ENCODE measurements at regions not wholly inside any gene's neighbourhood (a gene's known extent, or its start where the extent isn't known, plus 50 kb on each side); places are given as distances from the start of the nearest gene placed in this dataset.

GRCh38 chr4:161303551-161303950 is 860.2 kb downstream of the FSTL5 start:
- no peak for DNase-seq
- Histone ChIP-seq H3K9me3 (no peaks in the 10 kb centered on the region), H3K27me3 (no peaks in the 10 kb centered on the region), H3K36me3 (no peaks in the 10 kb centered on the region), H3K4me3 (replicated peaks in 1 of 3) (no peak overlapping the region), H3K27ac (no peak overlapping the region), H3K4me1 (no peaks in the 10 kb centered on the region)
- 66 to 83% methylated on average over 2 of the region's 2 CpGs for WGBS, 2 donors
- intact Hi-C loops (cut with DNase I): no loop called here
- TF ChIP-seq POLR2A (IDR thresholded peaks at IDR 0.05): no peak
- TF ChIP-seq CTCF (IDR thresholded peaks at IDR 0.05): no peak

GRCh38 chr4:161291222-161291621 is 872.6 kb downstream of the FSTL5 start:
- DNase-seq: no peak
- WGBS, 2 donors: 56 to 94% methylated on average over 5 of the region's 5 CpGs
- intact Hi-C loops (cut with DNase I): no loop called here
- Histone ChIP-seq H3K27me3 (no peaks in the 10 kb centered on the region), H3K4me3 (replicated peaks in 1 of 3) (no peak overlapping the region), H3K9me3 (no peaks in the 10 kb centered on the region), H3K4me1 (no peaks in the 10 kb centered on the region), H3K36me3 (no peaks in the 10 kb centered on the region), H3K27ac (no peak overlapping the region)
- TF ChIP-seq CTCF (IDR thresholded peaks at IDR 0.05) (no peak), POLR2A (IDR thresholded peaks at IDR 0.05) (no peak)

GRCh38 chr4:161287678-161288352 is 876.0 kb downstream of the FSTL5 start:
- Histone ChIP-seq H3K4me1 (no peaks in the 10 kb centered on the region), H3K27ac (no peak overlapping the region), H3K36me3 (no peaks in the 10 kb centered on the region), H3K27me3 (no peaks in the 10 kb centered on the region), H3K4me3 (replicated peaks in 1 of 3) (no peak overlapping the region), H3K9me3 (no peaks in the 10 kb centered on the region)
- no peak for DNase-seq
- no peak for TF ChIP-seq POLR2A (IDR thresholded peaks at IDR 0.05)
- TF ChIP-seq CTCF (IDR thresholded peaks at IDR 0.05): no peak
- 76 to 92% methylated on average over 6 of the region's 6 CpGs for WGBS, 2 donors
- intact Hi-C loops (cut with DNase I): no loop called here

- DNase-seq: no peak
- Histone ChIP-seq H3K27me3 (no peaks in the 10 kb centered on the region), H3K4me3 (replicated peaks in 1 of 3) (no peak overlapping the region), H3K36me3 (no peaks in the 10 kb centered on the region), H3K4me1 (no peaks in the 10 kb centered on the region), H3K9me3 (no peaks in the 10 kb centered on the region), H3K27ac (no peak overlapping the region)
- intact Hi-C loops (cut with DNase I): no loop called here
- TF ChIP-seq POLR2A (IDR thresholded peaks at IDR 0.05) (no peak), CTCF (IDR thresholded peaks at IDR 0.05) (no peak)
Observed at GRCh38 chr4:161285461-161285860, 878.3 kb downstream of the FSTL5 start.

- 43 to 87% methylated on average over 2 of the region's 2 CpGs for WGBS, 2 donors
- DNase-seq: no peak
- no peak overlapping the region for H3K27ac ChIP-seq
- H3K27me3 ChIP-seq: no peaks in the 10 kb centered on the region
- no peaks in the 10 kb centered on the region for H3K36me3 ChIP-seq
- TF ChIP-seq CTCF (IDR thresholded peaks at IDR 0.05) (no peak), POLR2A (IDR thresholded peaks at IDR 0.05) (no peak)
- no peaks in the 10 kb centered on the region for H3K4me1 ChIP-seq
- no peak overlapping the region for H3K4me3 ChIP-seq (replicated peaks in 1 of 3)
- no peaks in the 10 kb centered on the region for H3K9me3 ChIP-seq
- intact Hi-C loops (cut with DNase I): no loop called here
Observed at GRCh38 chr4:161280929-161281328, 882.9 kb downstream of the FSTL5 start.

Measured in thyroid gland (tissue), 4 donors.